Kidney (tissue), 13 donors: ENCODE measurements at regions not wholly inside any gene's neighbourhood (a gene's known extent, or its start where the extent isn't known, plus 50 kb on each side); places are given as distances from the start of the nearest gene placed in this dataset.

ENCODE experiments used
- DNase-seq, 5 donors: peaks; one replicate each; pipeline ENCODE4 v3.0.0-alpha.2; 2013 to 2020
- FAIRE-seq: peaks from 2 replicates; lab custom pipeline; 2012; peaks lifted over from hg19 to GRCh38; lab: Jason Lieb, UNC
- H3K27ac ChIP-seq, 2 donors: one replicate each; pipeline ENCODE4 v1.7.0; 2013; ENCODE audit warnings: low read depth in 2 of 2, low read length in 2 of 2, inconsistent platforms in 1 of 2
- H3K27me3 ChIP-seq: one replicate; pipeline ENCODE4 v1.7.1; 2013; ENCODE audit warnings: low read length, inconsistent platforms; ENCODE audit not compliant: control insufficient read depth, insufficient read depth
- H3K36me3 ChIP-seq, 3 donors: one replicate each; pipeline versions ENCODE4 v1.7.0 to v1.7.1; 2013; ENCODE audit warnings: low read length in 3 of 3, control low read depth in 1 of 3, inconsistent platforms in 1 of 3; ENCODE audit not compliant: insufficient read depth in 3 of 3, control insufficient read depth in 2 of 3
- H3K4me1 ChIP-seq, 3 donors: one replicate each; pipeline versions ENCODE4 v1.7.0 to v1.7.1; 2013; ENCODE audit warnings: low read length in 3 of 3, inconsistent platforms in 1 of 3, low read depth in 1 of 3; ENCODE audit not compliant: control insufficient read depth in 2 of 3, insufficient read depth in 2 of 3
- H3K4me3 ChIP-seq, 3 donors: one replicate each; pipeline versions ENCODE4 v1.7.0 to v1.8.1; 2013; ENCODE audit warnings: low read length in 3 of 3, control low read depth in 1 of 3, inconsistent platforms in 1 of 3
- H3K9ac ChIP-seq, 3 donors: one replicate each; pipeline versions ENCODE4 v1.7.0 to v1.7.1; 2013; ENCODE audit warnings: low read length in 3 of 3, control low read depth in 1 of 3, inconsistent platforms in 1 of 3
- H3K9me3 ChIP-seq, 3 donors: one replicate each; pipeline versions ENCODE4 v1.7.0 to v1.7.1; 2013; ENCODE audit warnings: low read length in 3 of 3, control low read depth in 1 of 3, inconsistent platforms in 1 of 3; ENCODE audit not compliant: control insufficient read depth in 2 of 3, insufficient read depth in 1 of 3
- intact Hi-C: fragments of 100-400 bp; cut with DNase I; formaldehyde crosslinking; loops from one replicate; pipeline ENCODE4 v1.11.1; 2022
- TF ChIP-seq, protein P1 (sequence below): IDR thresholded peaks from 3 replicates; pipeline ENCODE4 v1.5.1; 2012; ENCODE audit warnings: mild to moderate bottlenecking, moderate library complexity, borderline replicate concordance; ENCODE audit not compliant: insufficient read depth; ENCODE audit errors: extremely low read depth
- donor health status: control.
- donor health status: control.
- donor health status: control.
- donor health status: control.
- donor health status: control.
- donor health status: DM: yes; HTN: yes; CAD: no.
- donor health status: Normal renal cell carcinoma (clear cell type).

DNA sequence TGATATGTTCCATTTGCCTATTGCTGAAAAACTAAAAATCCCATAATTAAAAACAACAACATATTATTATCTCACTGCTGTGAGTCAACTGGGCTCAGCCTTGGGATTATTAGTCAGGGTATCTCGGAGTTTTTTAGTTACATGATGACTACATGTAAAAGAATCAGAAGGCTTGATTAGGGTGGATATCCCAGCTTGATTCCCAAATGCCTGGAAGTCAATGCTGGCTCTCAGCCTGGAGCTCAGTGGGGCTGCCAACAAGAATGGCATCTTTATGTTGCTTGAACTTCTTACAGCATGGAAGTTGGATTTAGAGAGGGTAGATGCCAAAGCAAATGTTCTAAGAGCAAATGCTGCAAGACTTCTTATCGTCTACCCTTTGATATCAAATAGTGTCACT, 278.5 kb downstream of the PLOD2 start:
- DNase-seq, result no peak
- Histone ChIP-seq H3K4me1 (no peaks in the 10 kb centered on the region), H3K9me3 (no peaks in the 10 kb centered on the region), H3K27ac (no peak overlapping the region), H3K9ac (no peak overlapping the region), H3K27me3 (no peaks in the 10 kb centered on the region), H3K36me3 (no peaks in the 10 kb centered on the region), H3K4me3 (no peak overlapping the region)
- FAIRE-seq, result no peak
- intact Hi-C loops, result no loop called here
- TF ChIP-seq, protein P1, sequence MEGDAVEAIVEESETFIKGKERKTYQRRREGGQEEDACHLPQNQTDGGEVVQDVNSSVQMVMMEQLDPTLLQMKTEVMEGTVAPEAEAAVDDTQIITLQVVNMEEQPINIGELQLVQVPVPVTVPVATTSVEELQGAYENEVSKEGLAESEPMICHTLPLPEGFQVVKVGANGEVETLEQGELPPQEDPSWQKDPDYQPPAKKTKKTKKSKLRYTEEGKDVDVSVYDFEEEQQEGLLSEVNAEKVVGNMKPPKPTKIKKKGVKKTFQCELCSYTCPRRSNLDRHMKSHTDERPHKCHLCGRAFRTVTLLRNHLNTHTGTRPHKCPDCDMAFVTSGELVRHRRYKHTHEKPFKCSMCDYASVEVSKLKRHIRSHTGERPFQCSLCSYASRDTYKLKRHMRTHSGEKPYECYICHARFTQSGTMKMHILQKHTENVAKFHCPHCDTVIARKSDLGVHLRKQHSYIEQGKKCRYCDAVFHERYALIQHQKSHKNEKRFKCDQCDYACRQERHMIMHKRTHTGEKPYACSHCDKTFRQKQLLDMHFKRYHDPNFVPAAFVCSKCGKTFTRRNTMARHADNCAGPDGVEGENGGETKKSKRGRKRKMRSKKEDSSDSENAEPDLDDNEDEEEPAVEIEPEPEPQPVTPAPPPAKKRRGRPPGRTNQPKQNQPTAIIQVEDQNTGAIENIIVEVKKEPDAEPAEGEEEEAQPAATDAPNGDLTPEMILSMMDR, result no peak

GRCh38 chr3:145889730-145890129, 271.3 kb downstream of the PLOD2 start:
- H3K27ac ChIP-seq, result no peak overlapping the region
- H3K4me3 ChIP-seq, result no peak overlapping the region
- no peaks in the 10 kb centered on the region for H3K27me3 ChIP-seq
- H3K36me3 ChIP-seq, result no peaks in the 10 kb centered on the region
- H3K4me1 ChIP-seq, result no peaks in the 10 kb centered on the region
- no peak overlapping the region for H3K9ac ChIP-seq
- H3K9me3 ChIP-seq, result no peaks in the 10 kb centered on the region
- DNase-seq, result no peak
- TF ChIP-seq, protein P1, result no peak
- intact Hi-C loops, result no loop called here
- no peak for FAIRE-seq

- DNase-seq, result no peak
- Histone ChIP-seq H3K9ac (no peak overlapping the region), H3K4me3 (no peak overlapping the region), H3K27ac (no peak overlapping the region), H3K36me3 (no peaks in the 10 kb centered on the region), H3K9me3 (no peaks in the 10 kb centered on the region), H3K27me3 (no peaks in the 10 kb centered on the region), H3K4me1 (no peaks in the 10 kb centered on the region)
- TF ChIP-seq, protein P1, result no peak
- intact Hi-C loops, result no loop called here
- FAIRE-seq, result no peak
Measured at GRCh38 chr3:145892869-145893268, 268.1 kb downstream of the PLOD2 start.

DNA sequence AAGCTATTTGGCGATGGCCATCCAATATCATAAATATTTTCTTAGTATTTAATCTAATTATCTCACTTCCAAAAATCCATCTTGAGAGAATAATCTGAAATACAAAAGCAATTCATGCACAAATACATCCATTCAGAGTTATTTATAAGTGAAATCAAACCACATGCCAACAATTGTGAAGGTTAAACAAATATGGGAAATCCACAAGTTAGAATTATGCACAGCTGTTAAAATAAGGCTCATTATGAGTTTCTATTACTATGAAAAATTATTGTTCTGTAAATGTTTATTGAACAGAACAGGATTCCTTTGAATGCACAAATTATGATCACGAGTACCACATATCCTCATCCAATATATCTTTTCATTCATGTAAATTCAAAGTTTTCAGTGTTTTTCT, 267.7 kb downstream of the PLOD2 start:
- H3K27ac ChIP-seq, result no peak overlapping the region
- H3K4me3 ChIP-seq, result no peak overlapping the region
- no peak overlapping the region for H3K9ac ChIP-seq
- TF ChIP-seq, protein P1, result no peak
- intact Hi-C loops, result no loop called here
- H3K9me3 ChIP-seq, result no peaks in the 10 kb centered on the region
- no peak for DNase-seq
- FAIRE-seq, result no peak
- no peaks in the 10 kb centered on the region for H3K4me1 ChIP-seq
- H3K36me3 ChIP-seq, result no peaks in the 10 kb centered on the region
- H3K27me3 ChIP-seq, result no peaks in the 10 kb centered on the region
